ENCODE measurements at regions not wholly inside any gene's neighbourhood (a gene's known extent, or its start where the extent isn't known, plus 50 kb on each side); places are given as distances from the start of the nearest gene placed in this dataset.

GRCh38 chr14:65940056-65940735 is 527.7 kb downstream of the FUT8 start:
- TF ChIP-seq CTCF (IDR thresholded peaks at IDR 0.05) (peak in 1 of 6 experiments; percentile 7), POLR2A (IDR thresholded peaks at IDR 0.05) (no peak)

Data from thyroid gland (tissue), 4 donors.